ENCODE measurements at regions not wholly inside any gene's neighbourhood (a gene's known extent, or its start where the extent isn't known, plus 50 kb on each side); places are given as distances from the start of the nearest gene placed in this dataset.

- DNase-seq (ENCODE audit: low spot score): no peak
Observed at GRCh38 chr2:235358981-235359471, 134.8 kb upstream of the AGAP1 start.

DNA sequence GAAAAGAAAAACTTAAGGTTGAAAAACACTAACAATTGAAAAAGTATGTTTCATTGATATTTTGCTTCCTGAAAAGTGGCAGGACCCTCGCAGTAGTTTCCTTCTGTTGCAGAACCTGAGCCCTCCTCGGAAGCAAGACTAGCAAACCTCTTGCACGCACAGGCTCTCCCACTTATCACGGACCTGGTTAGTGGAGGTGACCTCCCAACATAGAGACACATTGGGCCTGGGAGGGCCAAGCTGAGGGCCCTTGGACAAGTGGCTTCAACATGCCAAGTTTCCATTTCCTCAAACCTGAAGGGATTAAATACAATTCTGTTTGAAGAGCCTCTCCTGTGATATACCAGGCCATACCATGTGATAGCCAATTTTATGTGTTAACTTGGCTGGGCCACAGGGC lies 133.4 kb upstream of the AGAP1 start:
- no peak for DNase-seq (ENCODE audit: low spot score)

GRCh38 chr2:235365743-235366142 lies 128.1 kb upstream of the AGAP1 start:
- DNase-seq (ENCODE audit: low spot score): no peak

DNA sequence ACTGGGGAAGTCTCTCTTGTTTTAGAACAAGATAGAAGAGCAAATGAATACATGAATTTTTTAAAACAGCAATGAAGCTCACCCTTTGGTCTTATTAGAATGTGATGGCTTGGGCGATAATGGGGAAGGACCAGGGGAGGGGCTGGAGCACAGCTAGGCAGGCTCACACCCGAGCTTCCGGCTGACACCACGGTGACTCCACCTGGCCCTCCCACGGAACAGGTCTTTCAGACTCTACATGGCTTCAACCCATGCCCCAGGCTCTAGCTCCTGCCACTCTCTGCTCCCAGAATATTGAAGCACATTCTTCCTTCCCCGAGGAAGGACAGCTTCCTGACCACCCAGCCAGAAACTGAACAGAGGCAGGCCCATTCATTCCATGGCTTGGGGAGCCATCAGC lies 127.5 kb upstream of the AGAP1 start:
- no peak for DNase-seq (ENCODE audit: low spot score)

DNA sequence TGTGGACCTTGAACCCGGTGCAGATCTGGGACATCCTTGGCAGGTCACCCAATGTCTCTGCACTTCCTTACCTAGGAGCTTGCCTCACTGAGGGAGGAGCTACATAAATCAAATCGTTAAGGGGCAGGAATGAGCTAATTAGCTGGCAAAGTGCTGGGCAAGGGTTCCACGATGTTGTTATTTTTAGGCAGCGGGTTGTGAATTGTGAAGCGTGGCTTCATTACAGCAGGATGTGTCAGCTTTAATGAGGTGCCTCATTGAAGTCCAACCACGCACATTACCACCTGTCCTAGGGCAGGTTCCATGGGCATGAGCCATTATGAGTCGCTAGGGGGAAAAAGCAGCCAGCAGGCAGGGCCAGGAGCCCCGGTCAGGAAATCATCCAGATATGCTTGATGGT lies 127.0 kb upstream of the AGAP1 start:
- no peak for DNase-seq (ENCODE audit: low spot score)

DNA sequence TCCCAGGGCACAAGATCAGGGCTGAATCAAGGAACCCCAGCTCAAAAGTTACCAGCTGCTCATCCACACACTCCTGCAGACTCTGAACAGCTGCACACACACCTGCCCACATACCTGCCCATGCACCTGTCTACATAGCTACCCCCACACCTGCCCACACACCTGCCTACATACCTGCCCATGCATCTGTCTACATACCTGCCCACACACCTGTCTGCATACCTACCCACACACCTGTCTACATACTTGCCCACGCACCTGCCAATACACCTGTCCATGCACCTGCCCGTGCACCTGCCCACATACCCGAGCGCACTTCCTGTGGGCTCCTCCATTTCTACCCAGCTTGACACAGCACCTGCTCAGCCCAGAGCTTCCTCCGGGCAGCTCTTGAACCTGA lies 122.8 kb upstream of the AGAP1 start:
- no peak for DNase-seq (ENCODE audit: low spot score)

- no peak for DNase-seq (ENCODE audit: low spot score)
Observed at GRCh38 chr2:235373171-235373570, 120.7 kb upstream of the AGAP1 start.

DNA sequence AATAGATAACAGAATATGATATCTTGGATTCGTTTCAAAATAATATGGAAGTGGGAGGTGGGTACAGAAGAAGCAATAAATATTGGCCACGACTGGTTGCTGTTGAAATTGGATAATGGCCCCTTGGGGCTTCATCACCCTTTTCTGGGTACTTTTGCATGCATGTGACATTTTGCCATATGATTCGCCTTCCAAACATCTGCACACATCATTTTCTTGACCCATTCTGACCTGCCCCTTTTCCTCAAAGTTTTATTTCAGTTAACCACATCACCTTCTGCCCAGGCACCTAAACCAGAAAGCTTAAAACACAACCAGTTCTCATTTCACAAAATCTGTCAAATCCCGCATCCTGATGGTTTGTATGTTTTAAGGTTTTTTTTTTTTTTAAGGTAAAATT lies 116.7 kb upstream of the AGAP1 start:
- DNase-seq (ENCODE audit: low spot score): no peak

DNA sequence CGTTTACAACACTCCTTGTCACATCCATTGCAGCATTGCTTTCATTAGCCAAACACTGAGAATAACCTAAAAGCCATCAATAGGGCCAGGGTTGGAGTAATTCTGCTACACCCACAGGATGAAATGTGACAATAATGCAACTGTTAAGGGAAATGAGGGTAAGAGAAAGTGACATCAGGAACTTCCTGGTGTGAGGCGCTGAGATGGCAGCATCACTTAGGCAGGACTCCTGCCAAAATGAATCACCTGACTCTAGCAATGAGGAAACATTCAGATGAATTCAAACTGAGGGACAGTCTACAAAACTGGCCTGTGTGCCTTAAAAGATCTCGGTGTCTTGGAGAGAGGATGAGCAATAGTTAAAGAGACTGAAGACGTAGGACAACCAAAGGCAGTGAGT lies 115.6 kb upstream of the AGAP1 start:
- no peak for DNase-seq (ENCODE audit: low spot score)

- no peak for DNase-seq (ENCODE audit: low spot score)
Observed at GRCh38 chr2:235378944-235379343, 114.9 kb upstream of the AGAP1 start.

GRCh38 chr2:235381261-235381912 lies 112.5 kb upstream of the AGAP1 start:
- DNase-seq (ENCODE audit: low spot score): no peak

GRCh38 chr2:235382179-235382578 lies 111.7 kb upstream of the AGAP1 start:
- no peak for DNase-seq (ENCODE audit: low spot score)

DNA sequence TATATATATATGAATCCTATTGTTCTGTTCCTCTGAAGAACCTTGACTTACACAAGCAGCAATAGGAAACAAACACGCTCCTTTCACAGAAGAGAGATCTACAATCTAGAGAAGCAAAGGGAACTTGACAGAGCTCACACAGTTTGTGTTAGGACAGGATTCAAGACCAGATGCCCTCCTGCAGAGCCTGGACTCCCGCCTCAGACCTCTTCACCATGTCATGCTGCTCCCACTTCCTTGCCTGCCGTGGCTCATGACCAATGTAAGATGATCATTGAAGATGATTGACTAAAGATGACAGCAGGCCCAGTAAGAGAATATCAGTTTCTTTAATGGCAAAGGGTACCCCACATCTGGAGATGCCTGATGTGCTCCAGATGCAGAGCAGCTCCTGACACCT lies 111.2 kb upstream of the AGAP1 start:
- no peak for DNase-seq (ENCODE audit: low spot score)

DNA sequence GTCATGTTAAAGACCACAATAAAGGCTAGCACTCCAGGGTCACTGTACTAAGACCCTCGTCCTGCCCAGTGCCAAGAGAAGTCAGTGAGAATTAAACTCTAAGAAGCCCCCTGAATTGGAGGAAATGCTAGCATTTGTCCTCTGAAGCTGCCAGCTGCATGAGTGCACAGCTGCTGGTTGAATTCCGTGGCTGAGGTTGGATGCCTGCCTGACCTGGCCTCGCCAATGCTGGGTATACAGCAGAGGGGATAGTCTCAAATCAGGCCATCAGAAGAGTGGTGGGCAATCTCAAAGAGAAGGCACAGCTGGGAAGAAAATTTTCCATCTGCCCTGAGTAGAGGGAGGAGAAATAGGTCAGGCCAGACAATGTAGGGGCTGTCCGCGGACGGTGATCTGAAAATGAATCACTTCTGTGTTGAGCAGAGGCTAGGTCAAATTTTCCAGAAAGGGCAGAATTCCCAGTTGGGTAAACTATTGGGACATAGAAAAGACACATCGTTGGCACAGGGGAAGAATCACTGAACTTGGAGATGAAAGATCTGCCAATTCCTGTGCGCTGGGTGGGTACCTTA lies 110.5 kb upstream of the AGAP1 start:
- DNase-seq (ENCODE audit: low spot score): no peak

GRCh38 chr2:235384624-235385023 lies 109.2 kb upstream of the AGAP1 start:
- no peak for DNase-seq (ENCODE audit: low spot score)

- no peak for DNase-seq (ENCODE audit: low spot score)
Observed at GRCh38 chr2:235389626-235390025, 104.2 kb upstream of the AGAP1 start.

DNA sequence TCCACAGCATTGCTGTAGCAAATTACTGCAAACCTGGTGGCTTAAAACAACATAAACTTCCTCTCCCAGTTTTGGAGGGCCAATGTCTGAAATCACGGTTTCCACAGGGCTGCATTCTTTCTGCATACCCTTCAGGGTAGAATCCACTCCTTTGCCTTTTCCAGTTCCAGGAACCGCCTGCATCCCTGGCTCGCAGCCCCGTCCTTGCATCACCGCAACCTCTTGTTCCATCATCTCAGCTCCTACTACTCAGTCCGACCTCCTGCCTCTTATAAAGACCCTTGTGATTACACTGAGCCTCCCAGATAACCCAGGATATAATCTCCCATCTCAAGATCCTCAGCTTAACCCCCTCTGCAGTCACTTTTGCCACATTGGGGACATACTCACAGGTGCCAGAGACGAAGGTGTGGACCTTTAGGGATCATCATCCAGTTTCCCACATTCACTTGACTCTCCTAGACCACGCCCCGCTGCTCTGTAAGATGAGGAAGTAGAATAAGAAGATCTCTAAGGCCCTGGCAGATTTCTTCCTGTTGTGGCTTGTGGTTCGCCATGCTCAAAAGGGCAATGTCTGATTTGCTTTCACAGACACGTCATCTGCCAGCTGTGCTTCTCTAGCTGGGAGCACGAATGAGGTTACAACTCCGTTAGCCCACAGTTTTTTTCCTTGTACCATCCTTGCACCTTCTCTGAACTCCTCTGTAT lies 103.6 kb upstream of the AGAP1 start:
- no peak for DNase-seq (ENCODE audit: low spot score)

- no peak for DNase-seq (ENCODE audit: low spot score)
Observed at GRCh38 chr2:235390816-235391194, 103.0 kb upstream of the AGAP1 start.

DNA sequence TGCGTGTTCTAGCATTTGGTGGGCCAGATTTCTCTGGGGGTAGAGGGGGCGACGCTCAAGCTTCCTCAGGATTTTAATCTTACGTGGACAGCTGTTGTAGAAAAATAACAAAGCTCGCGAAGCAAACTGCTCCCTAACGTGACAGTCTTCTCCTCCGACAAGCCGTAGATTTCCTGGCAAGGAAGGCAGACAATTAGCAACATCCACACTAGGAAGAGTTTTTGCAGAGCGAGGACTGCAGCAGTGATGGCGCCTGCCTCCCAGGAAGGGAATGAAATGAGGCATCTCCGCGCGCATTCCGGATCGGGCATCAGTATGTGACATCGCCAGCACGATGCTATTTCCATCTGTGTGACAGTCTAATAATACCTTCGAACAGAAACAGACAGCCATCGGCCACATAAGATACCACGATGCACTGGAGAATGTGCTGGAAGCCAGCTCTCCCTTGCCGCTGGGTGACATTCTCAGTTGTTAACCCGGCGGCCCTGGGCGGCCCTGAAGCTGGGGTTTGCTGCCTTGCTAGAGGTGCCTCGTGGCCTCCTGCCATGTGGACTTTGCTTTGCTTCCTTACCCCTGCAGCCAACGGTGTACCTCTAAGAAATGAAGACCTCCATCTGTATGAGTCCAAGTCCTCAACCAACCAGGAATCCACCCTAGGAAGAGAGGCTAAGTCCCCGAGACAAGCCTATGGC lies 101.8 kb upstream of the AGAP1 start:
- DNase-seq (ENCODE audit: low spot score): no peak

DNA sequence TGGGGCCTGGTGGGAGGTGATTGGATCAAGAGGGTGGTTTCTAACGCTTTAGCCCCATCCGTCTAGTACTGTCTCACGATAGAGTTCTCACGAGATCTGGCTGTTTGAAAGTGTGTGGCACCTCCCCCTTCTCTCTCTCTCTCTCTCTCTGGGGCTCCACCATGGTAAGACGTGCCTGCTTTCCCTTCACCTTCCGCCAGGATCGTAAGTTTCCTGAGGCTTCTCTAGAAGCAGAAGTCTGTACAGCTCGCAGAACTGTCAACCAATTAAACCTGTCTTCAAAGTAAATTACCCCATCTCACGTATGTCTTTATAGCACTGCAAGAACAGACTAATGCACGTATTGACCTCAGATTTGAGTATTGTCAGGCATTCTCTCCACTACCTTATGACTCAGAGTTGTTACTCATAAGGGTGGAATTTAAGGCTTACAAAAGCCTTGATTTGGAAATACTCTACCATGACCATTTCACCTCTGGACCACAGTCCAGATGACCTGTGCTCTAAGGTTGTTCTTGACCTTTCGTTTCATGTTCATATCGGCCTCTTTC lies 99.5 kb upstream of the AGAP1 start:
- no peak for DNase-seq (ENCODE audit: low spot score)

- DNase-seq (ENCODE audit: low spot score): no peak
Observed at GRCh38 chr2:235396071-235396846, 97.6 kb upstream of the AGAP1 start.

GRCh38 chr2:235398321-235398720 lies 95.5 kb upstream of the AGAP1 start:
- no peak for DNase-seq (ENCODE audit: low spot score)

All from HuH-7.5 (cell line).